Stimulated activated CD4-positive, alpha-beta T cell treated with anti-CD3 and anti-CD28 coated beads, Interleukin-12 subunit alpha, Interleukin-12 subunit beta, amount 100 ng/mL, for 24 hours (primary cell): ENCODE measurements at regions not wholly inside any gene's neighbourhood (a gene's known extent, or its start where the extent isn't known, plus 50 kb on each side); places are given as distances from the start of the nearest gene placed in this dataset.
"Not testable (repeated sequence)": the region's sequence is repeated elsewhere in the genome, so short reads cannot be mapped to it uniquely, and the experiment has no call there.

Experiments
- DNase-seq, 2 experiments: peaks; one replicate each; pipeline ENCODE4 v3.0.0-alpha.2; 2020; ENCODE audit warnings: low read depth in 2 of 2

GRCh38 chr7:149683181-149683580, 90.2 kb downstream of the ZNF467 start:
- DNase-seq = no peak

- DNase-seq = no peak
These were observed 91.3 kb downstream of the ZNF467 start for GRCh38 chr7:149682038-149682437.

GRCh38 chr7:149681274-149681673, 92.1 kb downstream of the ZNF467 start:
- DNase-seq = no peak

GRCh38 chr7:149680331-149681025, 92.9 kb downstream of the ZNF467 start:
- DNase-seq = no peak

GRCh38 chr7:149674728-149675385, 98.5 kb downstream of the ZNF467 start:
- not testable (repeated sequence) for DNase-seq

GRCh38 chr7:149673006-149673405, 100.4 kb downstream of the ZNF467 start:
- DNase-seq = no peak

- DNase-seq = no peak
These were observed 103.1 kb downstream of the ZNF467 start for GRCh38 chr7:149670288-149670687.

- DNase-seq = no peak
These were observed 104.1 kb downstream of the ZNF467 start for GRCh38 chr7:149669121-149669818.

- DNase-seq = no peak
These were observed 106.9 kb downstream of the ZNF467 start for GRCh38 chr7:149666360-149666945.

- not testable (repeated sequence) for DNase-seq
These were observed 107.8 kb downstream of the ZNF467 start for GRCh38 chr7:149665618-149666017.

- no peak for DNase-seq
These were observed 108.7 kb downstream of the ZNF467 start for GRCh38 chr7:149664666-149665065.

- no peak for DNase-seq
These were observed 109.2 kb downstream of the ZNF467 start for GRCh38 chr7:149664176-149664575.

- DNase-seq = peak; percentile 23 to 72
These were observed 110.7 kb downstream of the ZNF467 start for GRCh38 chr7:149662591-149663095.

- no peak for DNase-seq
These were observed 117.6 kb downstream of the ZNF467 start for GRCh38 chr7:149655784-149656183.

- no peak for DNase-seq
These were observed 118.8 kb downstream of the ZNF467 start for GRCh38 chr7:149654588-149654987.

GRCh38 chr7:149650190-149650589, 123.2 kb downstream of the ZNF467 start:
- not testable (repeated sequence) for DNase-seq

- no peak for DNase-seq
These were observed 128.6 kb downstream of the ZNF467 start for GRCh38 chr7:149644754-149645153.

- DNase-seq = no peak
These were observed 130.8 kb downstream of the ZNF467 start for GRCh38 chr7:149642589-149642988.

GRCh38 chr7:149638566-149639320, 134.6 kb downstream of the ZNF467 start:
- DNase-seq = no peak

- no peak for DNase-seq
These were observed 135.3 kb downstream of the ZNF467 start for GRCh38 chr7:149637911-149638565.
